Trophoblast cell (in vitro differentiated cells and primary cell): ENCODE measurements at regions not wholly inside any gene's neighbourhood (a gene's known extent, or its start where the extent isn't known, plus 50 kb on each side); places are given as distances from the start of the nearest gene placed in this dataset.

Experiments
- DNase-seq, 2 donors: peaks; one replicate each; pipeline ENCODE4 v3.0.0-alpha.2; 2016
- H2AFZ ChIP-seq: 2 replicates; pipeline ENCODE4 v1.6.1; 2013; ENCODE audit warnings: low read length, moderate library complexity, mild to moderate bottlenecking; ENCODE audit not compliant: insufficient read depth, poor library complexity
- H2AK5ac ChIP-seq: 2 replicates; pipeline ENCODE4 v1.6.1; 2013; ENCODE audit warnings: mild to moderate bottlenecking, low read length
- H2BK120ac ChIP-seq: 2 replicates; pipeline ENCODE4 v1.6.1; 2013; ENCODE audit warnings: low read length, mild to moderate bottlenecking, moderate library complexity; ENCODE audit not compliant: insufficient read depth, poor library complexity
- H2BK12ac ChIP-seq: 2 replicates; pipeline ENCODE4 v1.6.1; 2013; ENCODE audit warnings: mild to moderate bottlenecking, low read length, moderate library complexity
- H2BK5ac ChIP-seq: 2 replicates; pipeline ENCODE4 v1.6.1; 2013; ENCODE audit warnings: low read length, low read depth, moderate library complexity, mild to moderate bottlenecking; ENCODE audit not compliant: poor library complexity
- H3K14ac ChIP-seq: 2 replicates; pipeline ENCODE4 v1.6.1; 2013; ENCODE audit warnings: mild to moderate bottlenecking, low read length
- H3K18ac ChIP-seq: 2 replicates; pipeline ENCODE4 v1.6.1; 2013; ENCODE audit warnings: mild to moderate bottlenecking, low read length
- H3K23ac ChIP-seq: 2 replicates; pipeline ENCODE4 v1.6.1; 2013; ENCODE audit warnings: low read length
- H3K27ac ChIP-seq: 2 replicates; pipeline ENCODE4 v1.5.1; 2013; ENCODE audit warnings: low read depth, mild to moderate bottlenecking, inconsistent platforms, low read length, moderate library complexity
- H3K27me3 ChIP-seq: 2 replicates; pipeline ENCODE4 v1.6.1; 2013; ENCODE audit warnings: inconsistent platforms, mild to moderate bottlenecking, low read length, moderate library complexity; ENCODE audit not compliant: insufficient read depth
- H3K36me3 ChIP-seq, 2 experiments: 1 replicate in 1 of 2; 2 replicates in 1 of 2; pipeline ENCODE4 v1.6.1; 2013; ENCODE audit warnings: low read length in 2 of 2, mild to moderate bottlenecking in 2 of 2, moderate library complexity in 1 of 2; ENCODE audit not compliant: insufficient read depth in 2 of 2, control insufficient read depth in 1 of 2
- H3K4ac ChIP-seq: 2 replicates; pipeline ENCODE4 v1.6.1; 2013; ENCODE audit warnings: low read depth, mild to moderate bottlenecking, low read length, moderate library complexity
- H3K4me1 ChIP-seq, 2 experiments: 1 replicate in 1 of 2; 2 replicates in 1 of 2; pipeline ENCODE4 v1.6.1; 2013; ENCODE audit warnings: low read length in 2 of 2, mild to moderate bottlenecking in 2 of 2, moderate library complexity in 1 of 2; ENCODE audit not compliant: insufficient read depth in 2 of 2, control insufficient read depth in 1 of 2
- H3K4me2 ChIP-seq: 2 replicates; pipeline ENCODE4 v1.6.1; 2013; ENCODE audit warnings: inconsistent platforms, mild to moderate bottlenecking, low read length, moderate library complexity
- H3K4me3 ChIP-seq: 2 replicates; pipeline ENCODE4 v1.5.1; 2013; ENCODE audit warnings: mild to moderate bottlenecking, low read depth, low read length, inconsistent platforms
- H3K79me1 ChIP-seq: one replicate; pipeline ENCODE4 v1.6.1; 2013; ENCODE audit warnings: low read length
- H3K79me2 ChIP-seq: 2 replicates; pipeline ENCODE4 v1.6.1; 2013; ENCODE audit warnings: low read length, mild to moderate bottlenecking; ENCODE audit not compliant: control insufficient read depth, insufficient read depth, poor library complexity
- H3K9ac ChIP-seq: 2 replicates; pipeline ENCODE4 v1.6.1; 2013; ENCODE audit warnings: mild to moderate bottlenecking, low read length
- H3K9me3 ChIP-seq: 2 replicates; pipeline ENCODE4 v1.6.1; 2013; ENCODE audit warnings: low read depth, mild to moderate bottlenecking, control low read depth, inconsistent platforms, low read length; ENCODE audit not compliant: insufficient read depth
- H4K12ac ChIP-seq: 2 replicates; pipeline ENCODE4 v1.6.1; 2013; ENCODE audit warnings: low read depth, mild to moderate bottlenecking, low read length, moderate library complexity
- H4K8ac ChIP-seq: 2 replicates; pipeline ENCODE4 v1.6.1; 2013; ENCODE audit warnings: low read depth, mild to moderate bottlenecking, low read length, moderate library complexity
- H4K91ac ChIP-seq: one replicate; pipeline ENCODE4 v1.6.1; 2013; ENCODE audit warnings: low read depth, mild to moderate bottlenecking, low read length, moderate library complexity
- WGBS: extraction: QIAGEN DNeasy Blood & Tissue Kit; methylation state at CpG from one replicate; pipeline ENCODE4 v1.1.7; 2013; ENCODE audit warnings: missing lambda C conversion rate; ENCODE audit not compliant: insufficient read length, insufficient coverage; ENCODE audit errors: extremely low coverage; 5-methylcytosine and 5-hydroxymethylcytosine counted together

GRCh38 chr2:58614219-58614618 lies 373.1 kb upstream of the FANCL start:
- H4K12ac ChIP-seq, result no peak overlapping the region
- no peaks in the 10 kb centered on the region for H3K4me1 ChIP-seq

GRCh38 chr2:58612973-58613372 lies 371.8 kb upstream of the FANCL start:
- Histone ChIP-seq H2BK12ac (no peak overlapping the region), H3K23ac (no peak overlapping the region), H3K14ac (no peak overlapping the region), H3K27ac (no peak overlapping the region), H2BK5ac (no peak overlapping the region), H3K9me3 (no peaks in the 10 kb centered on the region), H3K79me1 (no peaks in the 10 kb centered on the region), H2AFZ (no peak overlapping the region), H2AK5ac (no peak overlapping the region), H3K4ac (no peak overlapping the region), H3K4me2 (no peak overlapping the region), H3K79me2 (no peaks in the 10 kb centered on the region), H4K91ac (no peak overlapping the region), H3K4me1 (no peaks in the 10 kb centered on the region), H3K36me3 (no peaks in the 10 kb centered on the region), H2BK120ac (no peak overlapping the region), H3K4me3 (no peak overlapping the region), H3K27me3 (no peaks in the 10 kb centered on the region), H4K12ac (no peak overlapping the region), H3K18ac (no peak overlapping the region), H3K9ac (no peak overlapping the region), H4K8ac (no peak overlapping the region)
- no peak for DNase-seq
- WGBS, result no CpG with 5 or more reads among the region's 6 CpGs

More at GRCh38 chr2:58614219-58614618, 373.1 kb upstream of the FANCL start:
- Histone ChIP-seq H3K4me2 (no peak overlapping the region), H2BK12ac (no peak overlapping the region), H3K4me3 (no peak overlapping the region), H2BK5ac (no peak overlapping the region), H3K4ac (no peak overlapping the region), H3K36me3 (no peaks in the 10 kb centered on the region), H2BK120ac (no peak overlapping the region), H3K79me1 (no peaks in the 10 kb centered on the region), H3K79me2 (no peaks in the 10 kb centered on the region), H4K8ac (no peak overlapping the region), H3K23ac (no peak overlapping the region), H3K27me3 (no peaks in the 10 kb centered on the region), H3K9me3 (no peaks in the 10 kb centered on the region), H2AK5ac (no peak overlapping the region), H3K9ac (no peak overlapping the region), H3K18ac (no peak overlapping the region), H2AFZ (no peak overlapping the region), H3K27ac (no peak overlapping the region), H3K14ac (no peak overlapping the region), H4K91ac (no peak overlapping the region)
- no CpG with 5 or more reads among the region's 2 CpGs for WGBS
- DNase-seq, result no peak

GRCh38 chr2:58609326-58609725 lies 368.2 kb upstream of the FANCL start:
- Histone ChIP-seq H2AFZ (no peak overlapping the region), H3K79me1 (no peaks in the 10 kb centered on the region), H3K79me2 (no peaks in the 10 kb centered on the region), H3K14ac (no peak overlapping the region), H3K18ac (no peak overlapping the region), H2AK5ac (no peak overlapping the region), H3K9ac (no peak overlapping the region), H3K27me3 (no peaks in the 10 kb centered on the region), H3K27ac (no peak overlapping the region), H4K8ac (no peak overlapping the region), H3K36me3 (no peaks in the 10 kb centered on the region), H2BK5ac (no peak overlapping the region), H3K23ac (no peak overlapping the region), H2BK120ac (no peak overlapping the region), H3K4ac (no peak overlapping the region), H3K4me1 (no peaks in the 10 kb centered on the region), H2BK12ac (no peak overlapping the region), H3K4me3 (no peak overlapping the region), H3K4me2 (no peak overlapping the region), H4K91ac (no peak overlapping the region), H4K12ac (no peak overlapping the region), H3K9me3 (no peaks in the 10 kb centered on the region)
- no peak for DNase-seq
- no CpG with 5 or more reads among the region's 1 CpG for WGBS

- Histone ChIP-seq H3K27me3 (no peaks in the 10 kb centered on the region), H2BK5ac (no peak overlapping the region), H3K9me3 (no peaks in the 10 kb centered on the region), H2BK12ac (no peak overlapping the region), H3K79me1 (no peaks in the 10 kb centered on the region), H3K4me2 (no peak overlapping the region), H3K36me3 (no peaks in the 10 kb centered on the region), H3K4me1 (no peaks in the 10 kb centered on the region), H4K91ac (no peak overlapping the region), H4K8ac (no peak overlapping the region), H3K4me3 (no peak overlapping the region), H3K18ac (no peak overlapping the region), H2AK5ac (no peak overlapping the region), H3K79me2 (no peaks in the 10 kb centered on the region), H3K27ac (no peak overlapping the region), H3K14ac (no peak overlapping the region), H3K23ac (no peak overlapping the region), H4K12ac (no peak overlapping the region), H2AFZ (no peak overlapping the region), H3K9ac (no peak overlapping the region), H2BK120ac (no peak overlapping the region), H3K4ac (no peak overlapping the region)
- no peak for DNase-seq
- WGBS, result no CpG with 5 or more reads among the region's 1 CpG
These were observed 367.0 kb upstream of the FANCL start for GRCh38 chr2:58608146-58608545.
